ENCODE measurements at regions not wholly inside any gene's neighbourhood (a gene's known extent, or its start where the extent isn't known, plus 50 kb on each side); places are given as distances from the start of the nearest gene placed in this dataset.

DNA sequence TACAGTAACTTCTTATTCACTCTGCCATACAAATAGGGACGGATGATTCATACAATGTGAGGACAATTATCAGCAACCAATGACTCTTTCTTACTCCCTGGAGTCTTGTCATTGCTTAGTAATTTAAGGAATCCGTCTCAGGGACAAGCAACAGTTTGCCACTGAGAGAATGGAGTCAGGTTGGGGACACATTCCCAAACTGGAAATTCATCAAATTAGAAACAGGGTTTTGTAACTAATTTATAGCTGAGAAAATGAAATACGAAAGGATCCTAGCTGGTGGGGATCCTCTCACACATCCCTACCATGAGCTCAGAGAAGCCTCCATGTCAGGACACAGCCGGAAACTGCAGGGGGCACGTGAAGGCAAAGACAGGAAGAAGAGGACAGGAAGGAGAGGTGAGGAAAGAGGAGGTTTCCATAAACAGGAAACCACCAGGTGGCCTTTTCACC is 50.4 kb upstream of the KDR start:
- DNase-seq = no peak

DNA sequence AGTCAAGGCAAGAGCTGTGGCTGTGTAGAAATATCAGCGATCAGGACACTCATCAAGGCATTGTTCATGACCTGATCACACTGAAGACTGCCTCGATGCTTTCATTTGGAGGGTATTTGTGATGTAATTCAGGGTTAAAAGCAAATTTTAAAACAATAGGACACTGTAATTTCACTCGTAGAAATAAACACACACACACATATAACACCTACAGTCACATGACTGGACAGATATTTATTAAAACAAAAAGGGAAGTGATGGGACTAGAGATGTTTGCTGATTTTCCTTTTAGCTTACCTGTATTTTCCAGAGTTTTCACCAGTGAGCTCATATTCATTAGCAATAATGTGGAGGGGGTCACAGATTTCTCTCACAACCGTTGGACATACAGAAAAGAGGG is 51.1 kb upstream of the KDR start:
- no peak for DNase-seq

GRCh38 chr4:55177461-55177860 is 52.1 kb upstream of the KDR start:
- no peak for DNase-seq

- no peak for DNase-seq
Measured at GRCh38 chr4:55178226-55179005, 53.0 kb upstream of the KDR start.

- DNase-seq = peak; percentile 24
Measured at GRCh38 chr4:55181010-55182005, 55.9 kb upstream of the KDR start.

GRCh38 chr4:55183926-55184599 is 58.7 kb upstream of the KDR start:
- DNase-seq = no peak

DNA sequence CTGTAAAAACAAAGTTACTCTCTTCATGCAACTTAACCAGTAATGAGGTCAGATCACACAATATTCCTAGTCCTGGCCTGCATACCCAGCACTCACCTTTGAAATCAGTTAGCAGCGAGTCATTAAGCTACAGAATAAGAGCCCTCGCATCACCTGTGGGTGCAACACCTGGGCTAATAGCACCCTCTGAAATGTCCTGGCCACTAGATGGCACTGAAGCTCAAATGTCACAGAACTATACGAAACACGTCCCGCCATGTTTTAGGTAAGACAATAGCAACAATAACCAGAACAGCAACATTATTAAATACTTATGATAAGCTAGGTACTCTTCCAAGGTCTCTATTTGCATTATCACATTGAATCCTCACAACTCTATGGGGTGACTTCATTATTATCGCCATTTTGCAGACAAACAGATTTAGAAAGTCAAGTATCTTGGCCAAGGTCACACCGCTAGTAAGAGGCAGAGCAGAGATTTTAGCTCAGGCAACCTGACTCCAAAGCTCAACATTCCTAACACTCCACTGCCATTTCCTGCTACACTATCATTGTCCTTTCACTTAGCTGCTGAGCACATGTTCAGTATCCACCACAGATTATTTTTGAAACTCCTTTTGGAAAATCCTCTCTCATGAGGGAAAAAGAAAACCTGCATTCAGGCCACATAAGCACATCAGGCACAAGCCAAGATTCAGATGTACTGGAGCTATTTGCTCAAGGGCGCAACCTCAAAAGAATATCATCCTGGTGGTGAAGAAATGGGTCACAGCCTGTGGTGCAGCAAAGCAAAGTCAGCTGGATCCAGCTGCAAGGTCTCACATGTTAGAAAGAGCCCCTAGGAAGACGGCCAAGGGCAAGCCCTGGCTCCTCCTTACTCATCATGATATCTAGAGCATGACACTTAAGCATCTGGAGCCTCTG is 59.5 kb upstream of the KDR start:
- no peak for DNase-seq

DNA sequence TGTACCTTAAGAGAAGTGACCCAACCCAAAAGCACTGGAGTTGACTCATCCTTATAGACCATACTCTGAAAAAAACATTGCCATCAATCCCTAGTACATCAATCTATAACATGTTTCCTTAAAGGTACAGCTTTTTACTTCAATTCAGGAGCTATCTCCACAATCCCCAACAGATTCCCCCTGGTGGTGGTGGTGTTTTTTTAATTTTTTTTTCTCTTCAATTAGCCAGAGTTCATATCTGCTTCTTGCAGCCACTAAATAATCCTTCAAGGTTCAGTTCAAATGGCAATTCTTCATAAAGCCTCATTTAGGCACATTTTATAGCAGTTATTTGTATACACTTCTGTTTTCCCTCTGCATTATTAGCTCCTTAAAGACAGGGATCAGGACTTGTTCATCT is 60.7 kb upstream of the KDR start:
- no peak for DNase-seq

GRCh38 chr4:55186700-55187099 is 61.3 kb upstream of the KDR start:
- no peak for DNase-seq

DNA sequence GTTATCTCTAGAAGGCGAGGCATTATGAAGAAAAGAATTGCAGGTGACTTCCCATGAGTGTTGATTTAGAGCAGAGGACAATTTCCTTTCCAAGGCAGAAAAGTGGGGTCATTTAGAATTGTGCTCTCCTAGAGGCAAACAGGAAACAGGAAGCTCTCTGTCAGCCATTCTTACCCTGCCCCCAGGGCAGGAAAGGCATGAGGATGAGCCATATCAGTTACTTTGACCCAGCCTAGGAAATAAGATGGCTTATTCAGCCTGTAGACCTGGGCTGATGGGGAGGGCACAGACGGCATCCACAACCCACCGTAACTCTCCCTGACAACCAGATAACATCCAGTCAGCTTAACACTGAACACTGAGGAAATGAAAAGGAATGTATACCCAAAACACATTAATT is 88.8 kb upstream of the KDR start:
- DNase-seq = peak; percentile 9

GRCh38 chr4:55215087-55215486 is 89.7 kb upstream of the KDR start:
- DNase-seq = no peak

- DNase-seq = no peak
Measured at GRCh38 chr4:55216863-55217635, 91.7 kb upstream of the KDR start.

DNA sequence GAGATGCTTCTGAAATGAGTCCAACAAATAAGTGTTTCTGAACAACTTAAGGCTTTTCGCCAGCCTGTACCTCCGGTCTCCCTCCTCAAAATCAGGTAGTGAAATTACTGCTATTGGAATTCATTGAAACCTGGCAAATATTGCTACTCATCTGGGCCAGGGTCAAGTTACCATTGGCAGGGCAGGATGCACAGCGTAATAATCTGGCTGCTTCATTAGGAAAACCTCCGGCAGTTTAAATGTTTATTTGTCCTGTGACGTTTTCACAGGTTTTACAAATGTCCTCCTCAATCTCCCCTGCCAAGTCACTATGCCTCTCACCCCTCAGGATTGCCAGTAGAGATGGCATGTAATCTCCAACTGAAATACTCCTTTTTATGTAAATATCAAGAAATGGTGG is 92.6 kb upstream of the KDR start:
- no peak for DNase-seq

- DNase-seq = no peak
Measured at GRCh38 chr4:55237839-55238238, 108.2 kb upstream of the SRD5A3 start.

GRCh38 chr4:55238407-55238806 is 107.6 kb upstream of the SRD5A3 start:
- DNase-seq = no peak

DNA sequence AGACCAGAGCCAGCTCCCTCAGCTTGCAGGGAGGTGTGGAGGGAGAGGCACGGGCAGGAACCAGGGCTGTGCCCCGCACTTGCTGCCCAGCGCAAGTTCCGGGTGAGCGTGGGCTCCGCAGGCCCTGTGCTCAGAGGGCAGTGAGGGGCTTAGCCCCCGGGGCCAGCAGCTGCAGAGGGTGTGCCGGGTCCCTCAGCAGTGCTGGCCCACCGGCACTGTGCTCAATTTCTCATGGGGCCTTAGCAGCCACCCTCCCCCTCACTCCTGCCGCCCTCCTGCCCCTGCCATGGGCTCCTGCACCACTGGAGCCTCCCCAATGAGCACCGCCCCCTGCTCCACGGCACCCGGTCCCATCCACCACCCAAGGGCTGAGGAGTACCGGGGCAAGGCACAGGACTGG is 104.6 kb upstream of the SRD5A3 start:
- no peak for DNase-seq

GRCh38 chr4:55242506-55242905 is 103.5 kb upstream of the SRD5A3 start:
- no peak for DNase-seq

DNA sequence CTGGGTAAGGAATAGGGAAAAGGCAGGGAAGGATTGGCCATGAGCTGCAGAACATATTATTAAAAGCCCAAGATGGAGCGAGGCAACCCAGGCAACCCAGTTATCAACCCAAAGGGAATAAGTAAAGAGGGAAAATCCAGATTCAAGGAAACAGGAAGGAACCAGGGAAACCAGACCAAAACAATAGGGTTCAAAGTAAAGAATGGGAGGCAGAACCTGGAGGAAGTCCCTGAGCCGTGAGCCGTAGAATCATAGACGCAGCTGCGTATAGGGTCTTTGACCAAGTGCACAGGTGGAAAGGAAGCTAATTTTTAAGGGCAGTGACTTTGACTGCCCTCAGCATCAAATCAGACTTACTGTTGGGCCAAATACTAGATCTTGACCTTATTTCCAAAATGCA is 98.5 kb upstream of the SRD5A3 start:
- DNase-seq = no peak

GRCh38 chr4:55248756-55249155 is 97.3 kb upstream of the SRD5A3 start:
- DNase-seq = no peak

DNA sequence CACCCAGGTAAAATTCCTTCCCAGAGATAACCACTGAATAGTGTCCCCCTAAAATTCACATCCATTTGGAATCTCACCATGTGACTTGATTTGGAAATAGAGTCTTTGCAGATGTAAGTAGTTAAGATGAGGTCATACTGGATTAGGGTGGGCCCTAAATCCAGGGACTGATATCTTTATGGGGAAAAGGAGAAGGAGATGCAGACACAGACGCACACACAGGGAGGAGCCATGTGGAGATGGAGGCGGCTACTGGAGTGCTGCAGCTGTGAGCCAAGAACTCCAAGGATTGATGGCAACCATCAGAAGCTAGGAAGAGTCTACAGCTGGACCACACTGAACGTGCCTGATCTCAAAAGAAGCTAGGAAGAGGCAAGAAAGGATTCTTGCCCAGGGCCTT is 96.6 kb upstream of the SRD5A3 start:
- no peak for DNase-seq

DNA sequence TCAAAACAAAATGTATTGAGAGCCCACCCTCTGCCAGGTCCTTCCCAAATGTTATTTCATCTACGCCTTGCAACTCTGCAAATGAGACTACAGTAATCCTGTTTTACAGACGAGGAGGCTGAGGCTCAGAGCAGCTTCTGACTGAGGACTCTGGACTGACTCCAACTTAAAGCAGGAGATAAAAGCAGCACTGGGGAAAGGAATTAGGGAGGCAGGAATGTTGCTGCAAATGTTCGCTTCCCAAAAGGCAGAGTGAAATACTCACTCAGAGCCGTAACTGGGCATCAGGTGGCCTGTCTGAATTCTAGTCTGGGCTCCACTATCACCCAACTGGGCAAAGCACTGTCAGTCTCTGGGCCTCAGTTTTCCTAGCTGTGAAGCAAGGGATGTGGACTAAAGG is 94.7 kb upstream of the SRD5A3 start:
- no peak for DNase-seq

Data from renal pelvis (tissue), 1 donor.